ENCODE measurements at regions not wholly inside any gene's neighbourhood (a gene's known extent, or its start where the extent isn't known, plus 50 kb on each side); places are given as distances from the start of the nearest gene placed in this dataset.
"Not testable (repeated sequence)": the region's sequence is repeated elsewhere in the genome, so short reads cannot be mapped to it uniquely, and the experiment has no call there.

DNA sequence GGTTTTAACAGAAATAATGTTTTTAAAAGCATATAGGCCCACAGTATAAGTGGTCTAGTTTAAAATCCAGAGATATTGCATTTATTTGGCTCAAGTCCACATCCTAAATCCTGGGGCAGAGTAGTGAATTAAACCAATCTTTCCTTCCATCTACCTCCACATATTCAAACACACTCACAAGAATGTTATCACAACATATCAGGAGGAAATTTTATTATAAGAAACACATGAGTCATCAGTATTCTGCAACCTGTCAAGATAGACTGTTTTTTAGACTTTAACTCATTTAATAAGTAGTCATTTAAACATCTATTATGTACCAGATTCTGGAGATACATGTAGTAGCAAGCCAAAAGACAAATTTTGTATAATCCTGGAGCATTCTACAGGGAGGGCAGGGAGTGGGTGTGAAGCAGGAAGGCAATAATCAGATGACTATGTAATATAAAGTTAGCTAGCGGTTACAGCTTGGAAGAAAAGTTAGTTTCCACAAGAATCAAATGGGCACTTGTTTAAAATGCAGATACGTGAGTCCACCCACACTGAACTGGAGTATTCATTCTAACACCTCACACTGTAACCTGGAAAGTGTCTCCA, 187.3 kb upstream of the PIK3R1 start:
- H3K27me3 Mint-ChIP-seq, result no peaks in the 10 kb centered on the region
- ChIA-PET POLR2A (no interaction called here), CTCF (no interaction called here)
- no peaks in the 10 kb centered on the region for H3K4me1 ChIP-seq (ENCODE audit: control insufficient read depth in 2 of 2, insufficient read depth in 2 of 2, low read length in 2 of 2)
- no peaks in the 10 kb centered on the region for H3K36me3 ChIP-seq (ENCODE audit: control insufficient read depth in 2 of 3, insufficient read depth in 3 of 3, low read length in 3 of 3)
- no peak for ATAC-seq
- intact Hi-C loops (cut with micrococcal nuclease), result no loop called here
- no peaks in the 10 kb centered on the region for H3K9me3 ChIP-seq (ENCODE audit: control insufficient read depth in 2 of 3, low read length in 3 of 3)
- H3K27ac Mint-ChIP-seq, result no peak overlapping the region
- H3K9me3 Mint-ChIP-seq, result peaks cover 0 to 4% (median 0%) of the 10 kb centered on the region in 11 donors
- no peaks in the 10 kb centered on the region for H3K4me1 Mint-ChIP-seq
- H3K4me3 Mint-ChIP-seq, result no peak overlapping the region
- H3K4me3 ChIP-seq (ENCODE audit: low read length), result no peak overlapping the region
- peaks cover 0 to 4% (median 3%) of the 10 kb centered on the region in 5 donors for H3K36me3 Mint-ChIP-seq
- H3K27ac ChIP-seq (ENCODE audit: low read depth, low read length), result no peak overlapping the region
- no peaks in the 10 kb centered on the region for H3K27me3 ChIP-seq (ENCODE audit: control insufficient read depth in 2 of 2, insufficient read depth in 2 of 2, low read length in 2 of 2)
- no peak for DNase-seq

DNA sequence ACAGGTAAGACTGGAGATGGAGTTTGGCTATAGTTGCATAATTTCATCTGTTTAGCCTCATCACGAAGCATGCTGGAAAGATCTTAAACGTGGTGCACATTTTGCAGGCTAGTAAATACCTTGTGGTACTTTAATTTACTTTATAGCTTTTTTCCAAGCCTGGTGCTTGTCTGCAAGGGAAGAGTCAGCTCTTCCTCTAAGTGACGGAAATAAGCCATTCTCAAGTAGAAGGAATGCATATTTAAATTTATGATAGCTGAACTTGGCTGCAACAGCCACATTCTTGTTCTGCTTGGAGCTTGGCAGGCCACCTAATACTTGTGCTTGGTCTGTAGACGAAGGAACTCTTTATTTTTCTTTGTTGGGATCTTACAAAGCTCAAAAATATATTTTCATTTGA, 188.0 kb upstream of the PIK3R1 start:
- Histone ChIP-seq H3K4me1 (ENCODE audit: control insufficient read depth in 2 of 2, insufficient read depth in 2 of 2, low read length in 2 of 2) (no peaks in the 10 kb centered on the region), H3K36me3 (ENCODE audit: control insufficient read depth in 2 of 3, insufficient read depth in 3 of 3, low read length in 3 of 3) (no peaks in the 10 kb centered on the region), H3K27ac (ENCODE audit: low read depth, low read length) (no peak overlapping the region), H3K9me3 (ENCODE audit: control insufficient read depth in 2 of 3, low read length in 3 of 3) (no peaks in the 10 kb centered on the region), H3K4me3 (ENCODE audit: low read length) (no peak overlapping the region), H3K27me3 (ENCODE audit: control insufficient read depth in 2 of 2, insufficient read depth in 2 of 2, low read length in 2 of 2) (no peaks in the 10 kb centered on the region)
- DNase-seq, result no peak
- intact Hi-C loops (cut with micrococcal nuclease), result no loop called here
- peaks cover 0 to 4% (median 0%) of the 10 kb centered on the region in 11 donors for H3K9me3 Mint-ChIP-seq
- H3K27ac Mint-ChIP-seq, result no peak overlapping the region
- H3K36me3 Mint-ChIP-seq, result peaks cover 0 to 4% (median 3%) of the 10 kb centered on the region in 5 donors
- ATAC-seq, result no peak
- no peaks in the 10 kb centered on the region for H3K27me3 Mint-ChIP-seq
- POLR2A ChIA-PET, result no interaction called here
- no peak overlapping the region for H3K4me3 Mint-ChIP-seq
- H3K4me1 Mint-ChIP-seq, result no peaks in the 10 kb centered on the region
- CTCF ChIA-PET, result no interaction called here

DNA sequence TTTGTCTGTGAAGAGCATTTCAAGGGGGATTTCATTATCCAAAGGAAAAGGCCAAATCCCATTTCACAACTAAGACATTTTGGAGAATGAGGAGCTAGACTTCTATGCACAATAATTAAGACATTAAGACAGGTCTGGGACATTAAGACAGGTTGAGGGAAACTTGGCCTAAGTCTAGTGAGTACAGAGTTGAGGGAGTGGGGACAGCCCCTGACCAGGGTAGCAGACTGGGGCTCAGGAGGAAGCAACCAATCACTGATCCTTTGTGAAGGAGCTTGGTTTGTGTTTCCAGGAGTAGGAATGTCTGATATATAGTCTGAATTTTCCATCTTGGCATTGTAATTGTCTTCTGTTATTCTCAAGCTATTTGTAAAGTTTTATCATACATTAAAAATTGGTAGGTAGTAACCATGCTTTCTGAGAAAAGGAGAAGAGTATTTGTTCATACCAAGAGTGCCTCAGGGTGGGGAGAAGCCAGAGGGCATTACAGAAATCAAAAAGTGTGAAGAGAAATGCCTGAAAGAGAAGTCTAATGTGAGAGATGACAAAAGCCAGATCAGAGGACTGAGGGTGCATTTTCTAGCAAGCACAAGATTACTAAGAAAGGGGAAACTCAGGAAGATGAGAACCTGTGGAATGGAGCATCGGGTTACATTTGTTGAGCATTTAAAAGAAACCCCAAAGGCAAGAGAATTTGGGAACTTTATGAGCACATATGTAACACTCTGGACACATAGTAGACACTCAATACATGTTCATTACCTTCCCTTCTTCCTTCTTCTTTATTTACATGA, 189.3 kb upstream of the PIK3R1 start:
- no peaks in the 10 kb centered on the region for H3K27me3 Mint-ChIP-seq
- H3K4me3 Mint-ChIP-seq, result no peak overlapping the region
- ChIA-PET POLR2A (no interaction called here), CTCF (no interaction called here)
- no peak overlapping the region for H3K4me3 ChIP-seq (ENCODE audit: low read length)
- no peaks in the 10 kb centered on the region for H3K4me1 ChIP-seq (ENCODE audit: control insufficient read depth in 2 of 2, insufficient read depth in 2 of 2, low read length in 2 of 2)
- ATAC-seq (no peak), DNase-seq (no peak)
- no peaks in the 10 kb centered on the region for H3K4me1 Mint-ChIP-seq
- peaks cover 0 to 4% (median 3%) of the 10 kb centered on the region in 5 donors for H3K36me3 Mint-ChIP-seq
- H3K9me3 Mint-ChIP-seq, result peaks cover 0 to 4% (median 0%) of the 10 kb centered on the region in 11 donors
- intact Hi-C loops (cut with micrococcal nuclease), result no loop called here
- H3K36me3 ChIP-seq (ENCODE audit: control insufficient read depth in 2 of 3, insufficient read depth in 3 of 3, low read length in 3 of 3), result no peaks in the 10 kb centered on the region
- no peaks in the 10 kb centered on the region for H3K9me3 ChIP-seq (ENCODE audit: control insufficient read depth in 2 of 3, low read length in 3 of 3)
- H3K27me3 ChIP-seq (ENCODE audit: control insufficient read depth in 2 of 2, insufficient read depth in 2 of 2, low read length in 2 of 2), result no peaks in the 10 kb centered on the region
- H3K27ac ChIP-seq (ENCODE audit: low read depth, low read length), result no peak overlapping the region
- no peak overlapping the region for H3K27ac Mint-ChIP-seq

DNA sequence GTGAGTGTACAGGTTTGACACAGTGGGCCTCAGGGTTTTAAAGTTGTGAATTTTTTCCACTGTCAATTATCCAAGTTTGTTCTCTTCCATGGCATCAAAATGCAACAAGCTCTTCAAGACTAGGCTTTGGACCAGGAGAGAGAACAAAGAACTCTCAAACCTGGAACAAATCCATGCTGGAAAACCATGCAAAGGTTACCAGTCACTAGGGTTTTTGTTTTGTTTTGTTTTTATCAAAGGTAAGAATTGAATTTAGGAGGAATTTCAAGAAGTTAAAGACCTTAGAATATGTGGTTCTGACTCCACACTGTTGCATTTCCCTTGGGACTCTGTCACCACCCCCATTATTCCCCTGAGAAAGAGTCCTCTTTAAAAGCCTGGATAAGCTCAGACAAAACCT, 191.1 kb upstream of the PIK3R1 start:
- CTCF ChIA-PET, result no interaction called here

DNA sequence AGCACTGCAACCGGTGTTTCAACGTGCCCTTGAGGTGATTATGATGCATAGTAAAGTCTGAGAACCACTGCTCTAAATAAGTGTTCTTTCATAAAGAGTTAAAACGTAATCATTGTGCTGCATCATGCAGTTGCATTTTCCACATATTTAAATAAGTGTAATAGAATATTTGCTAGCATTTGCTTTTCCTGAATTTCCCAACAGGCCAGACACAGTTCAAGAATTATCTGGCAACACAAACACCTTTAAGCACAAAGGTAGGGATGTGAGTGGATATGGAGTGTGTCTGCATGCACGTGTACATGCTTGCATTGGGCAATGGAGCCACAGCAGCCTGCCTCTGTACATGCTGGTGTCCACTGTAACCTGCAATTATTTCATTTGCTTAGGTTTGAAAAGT, 193.6 kb upstream of the PIK3R1 start:
- CTCF ChIA-PET, result no interaction called here
- no peak for DNase-seq

More for the DNA sequence above, 191.1 kb upstream of the PIK3R1 start:
- Histone ChIP-seq H3K27ac (ENCODE audit: low read depth, low read length) (no peak overlapping the region), H3K4me3 (ENCODE audit: low read length) (no peak overlapping the region), H3K27me3 (ENCODE audit: control insufficient read depth in 2 of 2, insufficient read depth in 2 of 2, low read length in 2 of 2) (no peaks in the 10 kb centered on the region), H3K4me1 (ENCODE audit: control insufficient read depth in 2 of 2, insufficient read depth in 2 of 2, low read length in 2 of 2) (no peaks in the 10 kb centered on the region), H3K36me3 (ENCODE audit: control insufficient read depth in 2 of 3, insufficient read depth in 3 of 3, low read length in 3 of 3) (no peaks in the 10 kb centered on the region), H3K9me3 (ENCODE audit: control insufficient read depth in 2 of 3, low read length in 3 of 3) (no peaks in the 10 kb centered on the region)
- DNase-seq (no peak), ATAC-seq (no peak)
- intact Hi-C loops (cut with micrococcal nuclease), result no loop called here
- POLR2A ChIA-PET, result no interaction called here
- Mint-ChIP-seq H3K27me3 (no peaks in the 10 kb centered on the region), H3K36me3 (peaks cover 0 to 7% (median 3%) of the 10 kb centered on the region in 5 donors), H3K4me1 (no peaks in the 10 kb centered on the region), H3K27ac (no peak overlapping the region), H3K9me3 (peaks cover 0 to 4% (median 2%) of the 10 kb centered on the region in 11 donors), H3K4me3 (no peak overlapping the region)

DNA sequence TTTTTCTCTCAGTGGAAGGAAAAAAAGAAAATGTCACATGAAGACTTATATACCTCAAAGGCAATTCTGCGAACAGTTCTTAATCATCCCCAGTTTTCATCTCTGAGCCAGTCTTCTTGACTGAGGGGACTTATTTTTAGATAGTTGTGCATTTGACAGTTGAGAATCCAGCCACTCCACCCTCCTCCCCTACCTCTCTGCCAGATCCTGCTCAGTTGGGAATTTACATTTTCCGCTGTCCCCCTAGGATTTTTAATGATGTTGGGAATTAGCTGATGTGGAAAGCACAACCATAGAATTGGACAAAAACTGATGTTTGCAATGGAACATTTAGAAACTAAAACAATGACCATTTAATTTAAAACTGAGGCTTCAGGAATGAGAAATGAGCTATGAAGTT, 194.3 kb upstream of the PIK3R1 start:
- no peaks in the 10 kb centered on the region for H3K9me3 ChIP-seq (ENCODE audit: control insufficient read depth in 2 of 3, low read length in 3 of 3)
- no peaks in the 10 kb centered on the region for H3K27me3 ChIP-seq (ENCODE audit: control insufficient read depth in 2 of 2, insufficient read depth in 2 of 2, low read length in 2 of 2)
- no peak overlapping the region for H3K27ac ChIP-seq (ENCODE audit: low read depth, low read length)
- ATAC-seq (no peak), DNase-seq (no peak)
- H3K9me3 Mint-ChIP-seq, result peaks cover 0 to 4% (median 2%) of the 10 kb centered on the region in 11 donors
- no peaks in the 10 kb centered on the region for H3K36me3 ChIP-seq (ENCODE audit: control insufficient read depth in 2 of 3, insufficient read depth in 3 of 3, low read length in 3 of 3)
- no peak overlapping the region for H3K27ac Mint-ChIP-seq
- ChIA-PET POLR2A (no interaction called here), CTCF (no interaction called here)
- no peak overlapping the region for H3K4me3 ChIP-seq (ENCODE audit: low read length)
- no peaks in the 10 kb centered on the region for H3K27me3 Mint-ChIP-seq
- H3K4me1 ChIP-seq (ENCODE audit: control insufficient read depth in 2 of 2, insufficient read depth in 2 of 2, low read length in 2 of 2), result no peaks in the 10 kb centered on the region
- peaks cover 0 to 7% (median 3%) of the 10 kb centered on the region in 5 donors for H3K36me3 Mint-ChIP-seq
- no peak overlapping the region for H3K4me3 Mint-ChIP-seq
- no peaks in the 10 kb centered on the region for H3K4me1 Mint-ChIP-seq
- intact Hi-C loops (cut with micrococcal nuclease), result no loop called here

More for the DNA sequence above, 193.6 kb upstream of the PIK3R1 start:
- Histone ChIP-seq H3K27me3 (ENCODE audit: control insufficient read depth in 2 of 2, insufficient read depth in 2 of 2, low read length in 2 of 2) (no peaks in the 10 kb centered on the region), H3K36me3 (ENCODE audit: control insufficient read depth in 2 of 3, insufficient read depth in 3 of 3, low read length in 3 of 3) (no peaks in the 10 kb centered on the region), H3K9me3 (ENCODE audit: control insufficient read depth in 2 of 3, low read length in 3 of 3) (no peaks in the 10 kb centered on the region), H3K4me1 (ENCODE audit: control insufficient read depth in 2 of 2, insufficient read depth in 2 of 2, low read length in 2 of 2) (no peaks in the 10 kb centered on the region), H3K27ac (ENCODE audit: low read depth, low read length) (no peak overlapping the region), H3K4me3 (ENCODE audit: low read length) (no peak overlapping the region)
- POLR2A ChIA-PET, result no interaction called here
- H3K27me3 Mint-ChIP-seq, result no peaks in the 10 kb centered on the region
- ATAC-seq, result no peak
- peaks cover 0 to 7% (median 3%) of the 10 kb centered on the region in 5 donors for H3K36me3 Mint-ChIP-seq
- no peak overlapping the region for H3K4me3 Mint-ChIP-seq
- no peaks in the 10 kb centered on the region for H3K4me1 Mint-ChIP-seq
- peaks cover 0 to 4% (median 2%) of the 10 kb centered on the region in 11 donors for H3K9me3 Mint-ChIP-seq
- intact Hi-C loops (cut with micrococcal nuclease), result no loop called here
- H3K27ac Mint-ChIP-seq, result no peak overlapping the region

DNA sequence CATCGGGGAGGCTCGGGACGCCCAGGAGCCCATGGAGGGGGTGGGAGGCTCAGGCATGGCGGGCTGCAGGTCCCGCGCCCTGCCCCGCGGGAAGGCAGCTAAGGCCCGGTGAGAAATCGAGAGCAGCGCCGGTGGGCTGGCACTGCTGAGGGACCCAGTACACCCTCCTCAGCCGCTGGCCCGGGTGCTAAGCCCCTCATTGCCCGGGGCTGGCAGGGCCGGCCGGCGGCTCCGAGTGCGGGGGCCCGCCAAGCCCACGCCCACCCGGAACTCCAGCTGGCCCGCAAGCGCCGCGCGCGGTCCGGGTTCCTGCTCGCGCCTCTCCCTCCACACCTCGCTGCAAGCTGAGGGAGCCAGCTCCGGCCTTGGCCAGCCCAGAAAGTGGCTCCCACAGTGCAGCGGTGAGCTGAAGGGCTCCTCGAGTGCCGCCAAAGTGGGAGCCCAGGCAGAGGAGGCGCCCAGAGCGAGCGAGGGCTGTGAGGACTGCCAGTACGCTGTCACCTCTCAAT, 195.0 kb upstream of the PIK3R1 start:
- H3K9me3 Mint-ChIP-seq; H3K27ac Mint-ChIP-seq; H3K27ac ChIP-seq (ENCODE audit: low read depth, low read length); H3K4me1 Mint-ChIP-seq; CTCF ChIA-PET; H3K4me1 ChIP-seq (ENCODE audit: control insufficient read depth in 2 of 2, insufficient read depth in 2 of 2, low read length in 2 of 2); ATAC-seq; H3K27me3 ChIP-seq (ENCODE audit: control insufficient read depth in 2 of 2, insufficient read depth in 2 of 2, low read length in 2 of 2); H3K9me3 ChIP-seq (ENCODE audit: control insufficient read depth in 2 of 3, low read length in 3 of 3); H3K36me3 ChIP-seq (ENCODE audit: control insufficient read depth in 2 of 3, insufficient read depth in 3 of 3, low read length in 3 of 3); H3K27me3 Mint-ChIP-seq; H3K36me3 Mint-ChIP-seq; DNase-seq; H3K4me3 Mint-ChIP-seq; intact Hi-C loops (cut with micrococcal nuclease); H3K4me3 ChIP-seq (ENCODE audit: low read length); POLR2A ChIA-PET: not testable (repeated sequence)
